Vagina (tissue), 2 donors: ENCODE measurements at regions not wholly inside any gene's neighbourhood (a gene's known extent, or its start where the extent isn't known, plus 50 kb on each side); places are given as distances from the start of the nearest gene placed in this dataset.

Experiments
- CTCF ChIP-seq, 3 experiments: fragments of 450-650 bp in 2 of 3; fragments of 200-600 bp in 1 of 3; sonication (generic) in 1 of 3; IDR thresholded peaks; one replicate each; pipeline ENCODE4 v1.5.1; 2017 to 2019; ENCODE audit warnings: antibody characterized with exemption in 3 of 3, mild to moderate bottlenecking in 2 of 3, moderate library complexity in 2 of 3
- POLR2A ChIP-seq, 2 donors: fragments of 450-650 bp; IDR thresholded peaks; one replicate each; pipeline ENCODE4 v1.6.1; 2017; ENCODE audit warnings: antibody characterized with exemption in 2 of 2, mild to moderate bottlenecking in 2 of 2, moderate library complexity in 2 of 2

- no peak for TF ChIP-seq CTCF (IDR thresholded peaks at IDR 0.05)
- no peak for TF ChIP-seq POLR2A (IDR thresholded peaks at IDR 0.05)
Observed at GRCh38 chr12:46920499-46920898, 94.7 kb upstream of the SLC38A4 start.
